HepG2 (cell line): ENCODE measurements at regions not wholly inside any gene's neighbourhood (a gene's known extent, or its start where the extent isn't known, plus 50 kb on each side); places are given as distances from the start of the nearest gene placed in this dataset.

Source experiments
- ARID5B ChIP-seq: IDR thresholded peaks from 2 replicates; pipeline ENCODE4 v1.4.0; 2020; ENCODE audit warnings: mild to moderate bottlenecking, missing genetic modification reagents
- CEBPB ChIP-seq: IDR thresholded peaks from 2 replicates; pipeline ENCODE4 v1.6.1; 2011; ENCODE audit warnings: low read depth, low read length, improper control_type of control experiment, borderline replicate concordance
- FOXP1 ChIP-seq, 2 experiments: fragments of 450-650 bp in 1 of 2; IDR thresholded peaks; 2 replicates each; pipeline ENCODE4 v1.6.1; 2017 to 2018; ENCODE audit warnings: antibody characterized with exemption in 1 of 2
- HNF4A ChIP-seq: sonication (generic); formaldehyde crosslinking; IDR thresholded peaks from 2 replicates; pipeline ENCODE4 v1.4.0; 2020; ENCODE audit warnings: missing genetic modification reagents
- HNRNPLL ChIP-seq: fragments of 200-400 bp; formaldehyde crosslinking; IDR thresholded peaks from 2 replicates; pipeline ENCODE4 v1.6.1; 2017; ENCODE audit warnings: mild to moderate bottlenecking, low read depth, low read length; ENCODE audit not compliant: poor library complexity, severe bottlenecking
- KDM1A ChIP-seq: IDR thresholded peaks from 2 replicates; pipeline ENCODE4 v1.6.1; 2016; ENCODE audit warnings: missing compliant biosample characterization
- MAFK ChIP-seq, 2 experiments: IDR thresholded peaks in 1 of 2; conservative IDR thresholded peaks in 1 of 2; 2 replicates each; pipeline ENCODE4 v1.6.1; 2011; ENCODE audit warnings: improper control_type of control experiment in 2 of 2, low read length in 2 of 2
- MYC ChIP-seq: sonication (generic); formaldehyde crosslinking; IDR thresholded peaks from 2 replicates; pipeline ENCODE4 v1.9.0; 2021; ENCODE audit warnings: missing genetic modification reagents, borderline replicate concordance
- NONO ChIP-seq, 2 experiments: fragments of 450-650 bp in 1 of 2; sonication (generic) in 1 of 2; formaldehyde crosslinking in 1 of 2; IDR thresholded peaks in 1 of 2; conservative IDR thresholded peaks in 1 of 2; 2 replicates each; pipeline versions ENCODE4 v1.6.1 to v1.8.0; 2017 to 2022; ENCODE audit warnings: mild to moderate bottlenecking in 1 of 2, missing genetic modification reagents in 1 of 2, moderate library complexity in 1 of 2
- NR2F6 ChIP-seq, 2 experiments: IDR thresholded peaks; 2 replicates each; pipeline ENCODE4 v1.6.1; 2016; ENCODE audit warnings: antibody characterized with exemption in 1 of 2, mild to moderate bottlenecking in 1 of 2
- PAXIP1 ChIP-seq: sonication (generic); formaldehyde crosslinking; conservative IDR thresholded peaks from 2 replicates; pipeline ENCODE4 v1.4.0; 2020; ENCODE audit warnings: mild to moderate bottlenecking, missing genetic modification reagents, moderate library complexity
- POLR2AphosphoS5 ChIP-seq: IDR thresholded peaks from 2 replicates; pipeline ENCODE4 v1.6.1; 2012; ENCODE audit warnings: low read depth, low read length
- SALL1 ChIP-seq: sonication (generic); formaldehyde crosslinking; IDR thresholded peaks from 2 replicates; pipeline ENCODE4 v1.8.0; 2022; ENCODE audit warnings: mild to moderate bottlenecking, missing genetic modification reagents
- SAP130 ChIP-seq: IDR thresholded peaks from 2 replicates; pipeline ENCODE4 v1.6.1; 2016; ENCODE audit warnings: low read depth
- TBX2 ChIP-seq: sonication (generic); formaldehyde crosslinking; IDR thresholded peaks from 2 replicates; pipeline ENCODE4 v1.5.0; 2020; ENCODE audit warnings: missing genetic modification reagents, mild to moderate bottlenecking, borderline replicate concordance
- ZBTB43 ChIP-seq: sonication (generic); formaldehyde crosslinking; conservative IDR thresholded peaks from 2 replicates; pipeline ENCODE4 v1.4.0; 2020; ENCODE audit warnings: missing genetic modification reagents
- ZFP62 ChIP-seq: sonication (generic); formaldehyde crosslinking; IDR thresholded peaks from 2 replicates; pipeline ENCODE4 v1.4.0; 2020; ENCODE audit warnings: missing genetic modification reagents
- ZFX ChIP-seq: sonication (generic); formaldehyde crosslinking; IDR thresholded peaks from 2 replicates; pipeline ENCODE4 v1.4.0; 2020; ENCODE audit warnings: mild to moderate bottlenecking, low read depth, missing genetic modification reagents, moderate library complexity
- ZNF644 ChIP-seq: IDR thresholded peaks from 2 replicates; pipeline ENCODE4 v1.6.1; 2016; ENCODE audit warnings: low read depth

- TF ChIP-seq NONO (IDR thresholded peaks at IDR 0.05) (no peak), NONO (CRISPR knock-in tag; conservative IDR thresholded peaks at IDR 0.05) (0 out of 2 replicates have a peak, but pooled peaks have one; percentile 24), POLR2AphosphoS5 (no peak), SAP130 (peak; percentile 59), PAXIP1 (CRISPR knock-in tag) (0 out of 2 replicates have a peak, but pooled peaks have one; percentile 27), HNF4A (CRISPR knock-in tag) (peak; percentile 36; the same call in 1 of the 2 replicates), KDM1A (CRISPR knock-in tag) (peak; percentile 53; the same call in 1 of the 2 replicates), SALL1 (CRISPR knock-in tag) (peak; percentile 39), ZFP62 (no peak), HNRNPLL (peak; percentile 22), FOXP1 (IDR thresholded peaks at IDR 0.05) (no peak), FOXP1 (CRISPR knock-in tag; IDR thresholded peaks at IDR 0.05) (0 out of 2 replicates have a peak, but pooled peaks have one; percentile 17), ZBTB43 (CRISPR knock-in tag) (peak; percentile 71), ZFX (CRISPR knock-in tag) (0 out of 2 replicates have a peak, but pooled peaks have one; percentile 15), MYC (CRISPR knock-in tag) (no peak), ZNF644 (CRISPR knock-in tag) (0 out of 2 replicates have a peak, but pooled peaks have one; percentile 29), MAFK (conservative IDR thresholded peaks at IDR 0.05 in 1 of 2, IDR thresholded peaks at IDR 0.05 in 1 of 2; ENCODE audit: low read length in 2 of 2) (peak; percentile 93 to 97), NR2F6 (IDR thresholded peaks at IDR 0.05) (no peak), NR2F6 (CRISPR knock-in tag; IDR thresholded peaks at IDR 0.05) (no peak), ARID5B (CRISPR knock-in tag) (peak; percentile 23; the same call in 1 of the 2 replicates), TBX2 (CRISPR knock-in tag) (peak; percentile 42; the same call in 1 of the 2 replicates), CEBPB (peak; percentile 97)
These were observed 88.7 kb upstream of the MYL10 start (continued) for GRCh38 chr7:101717628-101718357.
